Panc1 (cell line): ENCODE measurements at regions not wholly inside any gene's neighbourhood (a gene's known extent, or its start where the extent isn't known, plus 50 kb on each side); places are given as distances from the start of the nearest gene placed in this dataset.

ENCODE experiments used
- CTCF ChIP-seq: fragments of 450-650 bp; IDR thresholded peaks from 2 replicates; pipeline ENCODE4 v1.5.1; 2017; ENCODE audit warnings: mild to moderate bottlenecking
- POLR2AphosphoS5 ChIP-seq: IDR thresholded peaks from 2 replicates; pipeline ENCODE4 v1.6.1; 2012; ENCODE audit warnings: mild to moderate bottlenecking, low read depth, low read length, moderate library complexity

- TF ChIP-seq CTCF (no peak), POLR2AphosphoS5 (no peak)
Measured at GRCh38 chr10:117652228-117653169, 110.0 kb downstream of the EMX2 start.
